HG03439 (cell line): ENCODE measurements at regions not wholly inside any gene's neighbourhood (a gene's known extent, or its start where the extent isn't known, plus 50 kb on each side); places are given as distances from the start of the nearest gene placed in this dataset.
"Not testable (repeated sequence)": the region's sequence is repeated elsewhere in the genome, so short reads cannot be mapped to it uniquely, and the experiment has no call there.

Experiments
- ATAC-seq: cut with Tn5 transposase; IDR thresholded peaks from one replicate; pipeline ENCODE4 v1.9.1; 2021; ENCODE audit warnings: mild to moderate bottlenecking, moderate library complexity; ENCODE audit not compliant: unreplicated experiment

DNA sequence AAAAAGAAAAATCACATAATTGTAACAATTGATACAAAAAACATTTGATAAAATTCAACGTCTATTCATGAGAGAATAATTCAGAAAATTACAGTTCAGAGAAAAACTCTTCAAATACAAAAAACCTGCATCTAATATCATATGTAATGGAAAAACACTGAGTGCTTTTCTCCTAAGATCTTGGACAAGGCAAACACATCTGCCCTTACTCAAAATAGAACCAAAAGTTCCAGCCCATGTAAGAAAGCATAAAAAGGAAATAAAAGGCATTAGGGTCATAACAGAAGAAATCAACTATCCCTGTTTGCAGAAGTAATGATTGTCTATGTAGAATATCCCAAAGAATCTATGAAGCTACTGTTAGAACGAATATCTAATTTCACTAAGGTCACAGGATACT lies 721.4 kb downstream of the RFPL4B start:
- ATAC-seq, result no peak

DNA sequence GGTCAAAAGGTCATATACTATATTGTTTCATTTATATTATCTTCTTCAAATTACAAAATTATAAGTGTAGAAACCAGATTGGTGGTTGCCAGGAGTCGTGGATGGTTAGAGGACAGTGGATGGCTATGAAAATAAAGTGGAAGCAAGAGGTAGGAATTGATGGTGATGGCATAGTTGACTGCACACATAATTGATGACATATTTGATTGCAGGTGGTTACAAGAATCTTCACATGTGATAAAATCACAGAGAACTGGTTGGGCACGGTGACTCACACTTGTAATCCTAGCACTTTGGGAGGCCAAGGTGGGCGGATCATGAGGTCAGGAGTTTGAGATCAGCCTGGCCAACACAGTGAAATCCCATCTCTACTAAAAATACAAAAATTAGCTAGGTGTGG lies 723.6 kb downstream of the RFPL4B start:
- not testable (repeated sequence) for ATAC-seq

DNA sequence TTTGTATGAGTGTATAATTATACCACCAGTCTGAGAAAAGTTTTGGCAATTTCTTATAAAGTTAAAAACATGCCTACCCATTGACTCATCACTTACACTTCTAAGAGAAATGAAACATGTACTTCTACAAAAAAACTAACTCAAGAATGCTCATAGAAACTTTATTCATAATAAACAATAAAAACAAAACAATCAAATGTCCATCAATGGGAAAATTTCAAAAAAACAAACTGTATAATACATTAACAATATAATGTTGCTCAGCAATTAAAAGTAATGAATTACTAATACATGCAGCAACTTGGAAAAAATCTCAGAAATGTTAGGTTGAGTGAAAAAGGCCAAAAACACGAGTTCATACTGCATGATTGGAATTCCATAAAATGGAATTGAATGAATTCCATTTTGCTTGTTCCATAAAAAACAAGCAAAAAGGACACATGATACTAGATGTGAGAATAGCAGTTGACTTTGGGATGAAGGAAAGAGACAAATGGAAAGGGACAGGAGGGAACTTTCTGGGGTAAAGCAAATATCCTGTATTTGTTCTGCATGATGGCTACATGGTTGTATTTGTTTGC lies 726.6 kb downstream of the RFPL4B start:
- no peak for ATAC-seq

DNA sequence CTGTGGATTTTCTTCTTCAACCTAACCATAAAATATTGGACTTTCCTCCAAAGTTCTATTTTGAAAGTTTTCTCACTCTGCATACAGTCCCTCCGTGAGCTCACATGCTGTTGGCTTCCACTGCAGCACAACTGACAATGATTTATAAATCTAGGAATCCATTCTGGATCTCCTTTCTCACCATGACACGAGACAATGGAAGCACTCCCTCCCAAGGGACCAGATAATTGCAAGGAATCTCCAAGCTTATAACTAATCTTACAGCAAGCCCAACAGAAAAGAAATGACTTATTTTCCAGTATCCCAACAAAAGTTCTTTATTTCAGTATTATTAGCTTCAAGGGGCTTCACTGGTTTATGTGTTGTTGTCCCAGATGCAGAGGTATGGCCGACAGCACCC lies 729.0 kb downstream of the RFPL4B start:
- no peak for ATAC-seq

DNA sequence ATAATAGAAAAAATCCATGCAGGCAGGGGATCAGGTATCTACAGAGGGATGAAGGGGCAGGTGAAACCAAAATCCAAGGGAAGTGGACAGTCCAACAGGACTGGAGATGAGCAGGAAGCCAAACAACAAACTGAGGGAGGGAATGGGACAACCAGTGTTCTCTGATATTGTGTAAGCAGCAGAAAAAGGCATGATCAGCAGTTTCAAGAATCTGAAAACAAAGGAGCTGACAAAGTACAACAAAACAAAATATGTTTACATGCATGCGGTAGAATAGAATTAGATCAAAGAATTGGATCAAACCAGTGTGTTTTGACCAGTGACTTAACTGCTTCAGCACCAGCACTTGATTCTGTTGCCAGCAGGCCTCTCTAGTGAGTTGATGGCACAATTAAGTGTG lies 729.7 kb downstream of the RFPL4B start:
- ATAC-seq, result no peak

DNA sequence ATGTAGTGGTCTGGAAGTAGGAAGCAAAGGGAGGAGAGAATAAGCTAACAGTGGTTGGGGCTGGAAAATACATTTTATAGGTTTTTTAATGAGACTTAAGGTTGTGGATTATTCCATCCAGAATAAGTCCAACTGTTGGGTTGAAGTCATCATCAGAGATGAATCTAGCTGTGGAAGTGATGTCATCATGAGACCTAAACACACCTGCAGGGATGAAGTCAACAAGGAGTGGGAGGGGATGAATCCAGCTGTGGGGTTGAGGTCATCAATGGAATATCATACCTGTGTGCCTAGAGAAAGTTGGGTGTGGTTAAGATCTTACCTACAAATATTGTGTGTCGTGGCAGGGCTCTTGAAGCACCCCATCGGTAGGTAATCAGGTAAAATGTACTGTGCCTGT lies 730.7 kb downstream of the RFPL4B start:
- no peak for ATAC-seq

DNA sequence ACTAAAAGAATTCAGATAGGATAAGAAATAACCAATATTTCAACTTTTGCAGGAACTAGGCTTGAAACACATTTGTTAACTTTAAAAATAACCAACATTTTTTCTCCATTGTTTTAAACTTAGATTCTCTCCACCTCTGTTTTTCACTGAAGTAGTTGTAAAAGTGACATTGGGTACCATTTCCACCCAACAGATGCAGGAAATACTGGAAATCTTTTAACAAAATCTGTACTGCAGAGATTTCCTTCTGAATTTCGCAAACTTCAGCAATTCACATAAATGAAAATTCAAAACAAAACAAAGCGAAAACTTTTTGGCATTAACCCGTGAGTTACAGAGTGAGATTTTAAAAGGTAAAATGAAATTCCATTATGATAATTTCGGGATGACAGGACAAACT lies 731.7 kb downstream of the RFPL4B start:
- ATAC-seq, result no peak

DNA sequence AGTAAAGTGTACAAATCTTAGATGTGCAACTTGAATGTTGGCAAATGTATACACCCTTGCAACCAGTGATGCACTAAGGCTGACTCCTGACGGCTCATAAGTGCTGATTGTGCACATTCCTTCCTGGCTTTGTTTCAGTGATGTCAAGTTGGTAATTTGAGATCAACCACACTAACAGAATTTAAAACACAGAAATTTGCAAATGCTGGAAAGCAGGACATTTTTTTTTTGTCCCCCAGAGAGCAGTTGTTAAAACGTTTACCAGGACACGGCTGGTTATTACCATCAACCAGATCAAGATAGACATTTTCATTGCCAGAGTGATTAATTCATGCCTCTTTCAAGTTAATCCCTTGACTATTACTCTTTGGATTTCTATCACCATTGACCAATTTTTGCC lies 735.6 kb downstream of the RFPL4B start:
- no peak for ATAC-seq

DNA sequence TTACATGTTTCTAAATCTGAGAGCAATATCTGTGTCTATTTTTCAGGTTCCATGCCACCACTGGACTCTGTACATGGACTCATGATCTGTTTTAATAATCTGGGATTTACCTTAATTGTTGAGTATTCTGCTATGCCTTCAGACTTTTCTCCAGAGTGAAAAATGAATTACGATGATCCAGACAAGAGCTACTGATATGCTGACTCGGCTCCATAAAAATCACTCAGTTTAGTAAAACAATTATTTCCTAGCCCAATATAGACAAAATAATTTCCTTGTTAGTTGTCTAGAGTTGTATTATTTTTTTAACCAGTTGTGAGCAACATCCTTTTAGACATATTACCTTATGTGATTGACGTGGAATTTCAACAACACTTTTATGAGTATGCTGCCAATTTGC lies 736.8 kb downstream of the RFPL4B start:
- no peak for ATAC-seq

DNA sequence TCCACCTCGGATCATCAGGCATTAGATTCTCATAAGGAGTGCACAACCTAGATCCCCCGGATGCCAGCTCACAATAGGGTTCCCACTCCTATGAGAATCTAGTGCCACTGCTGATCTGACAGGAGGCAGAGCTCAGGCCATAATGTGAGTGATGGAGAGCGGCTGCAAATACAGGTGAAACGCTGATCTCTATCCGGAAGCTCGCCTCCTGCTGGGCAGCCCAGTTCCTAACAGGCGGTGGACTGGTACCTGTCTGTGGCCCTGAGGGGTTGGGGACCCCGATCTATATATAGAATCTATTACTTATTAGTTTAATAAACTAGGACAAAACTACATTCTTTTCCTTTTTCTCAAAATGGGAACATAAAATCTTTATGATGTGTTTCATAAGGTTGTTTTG lies 741.9 kb downstream of the RFPL4B start:
- ATAC-seq, result no peak

DNA sequence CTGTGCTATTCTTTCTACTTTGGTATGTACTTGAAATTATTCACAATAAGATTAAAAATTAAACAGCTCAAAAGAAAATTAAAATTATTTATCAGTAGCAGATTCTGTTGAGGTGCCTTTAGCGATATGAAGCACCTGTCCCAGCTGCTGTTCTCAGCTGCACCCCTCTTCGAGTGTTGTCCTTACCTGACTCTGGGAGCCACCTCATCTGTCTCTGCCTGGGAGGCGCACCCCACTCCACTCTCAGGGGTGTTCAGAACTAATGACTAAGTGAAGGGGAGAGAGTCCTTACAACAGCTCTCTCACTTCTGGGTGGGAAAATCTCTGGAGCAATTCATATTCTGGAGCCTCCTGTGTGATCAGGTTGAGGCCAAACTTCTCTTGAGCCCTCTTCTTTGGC lies 745.7 kb downstream of the RFPL4B start:
- ATAC-seq, result no peak

DNA sequence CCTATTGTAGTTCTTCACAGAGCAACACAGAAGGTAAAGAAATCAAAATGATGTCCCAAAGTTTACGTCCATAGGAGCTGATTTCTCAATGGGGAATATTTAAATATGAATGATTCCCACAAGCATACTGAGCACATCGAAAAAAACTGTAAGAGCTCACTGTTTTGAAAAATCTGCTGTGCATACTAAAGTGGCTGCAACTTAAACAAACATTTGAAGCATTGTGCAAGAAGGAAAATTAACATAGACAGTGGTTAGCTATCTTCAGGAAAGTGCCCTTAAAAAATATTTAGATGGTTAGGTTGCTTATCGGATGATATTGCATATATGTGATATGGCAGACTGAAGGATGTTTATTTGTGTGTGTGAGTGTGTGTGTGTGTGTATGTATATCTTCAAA lies 747.6 kb downstream of the RFPL4B start:
- ATAC-seq, result no peak

DNA sequence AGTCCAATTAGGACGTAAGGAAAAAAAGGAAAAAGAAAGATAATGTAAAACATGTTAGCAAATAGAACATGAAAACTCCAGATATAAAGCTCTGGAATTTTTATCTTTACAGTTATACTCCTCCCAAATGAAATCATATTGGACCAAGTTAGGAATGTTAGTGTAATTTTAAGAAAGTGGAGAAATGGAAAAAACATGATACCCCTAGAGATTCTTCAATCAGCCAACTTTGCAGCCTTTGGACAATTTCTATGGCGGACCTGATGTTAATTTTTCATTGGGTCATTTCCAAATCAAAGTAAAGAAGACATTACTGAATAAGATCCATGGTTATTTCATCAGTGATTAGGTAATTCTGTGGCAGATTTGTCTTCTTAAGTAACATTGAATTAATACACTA lies 748.7 kb downstream of the RFPL4B start:
- ATAC-seq, result no peak

DNA sequence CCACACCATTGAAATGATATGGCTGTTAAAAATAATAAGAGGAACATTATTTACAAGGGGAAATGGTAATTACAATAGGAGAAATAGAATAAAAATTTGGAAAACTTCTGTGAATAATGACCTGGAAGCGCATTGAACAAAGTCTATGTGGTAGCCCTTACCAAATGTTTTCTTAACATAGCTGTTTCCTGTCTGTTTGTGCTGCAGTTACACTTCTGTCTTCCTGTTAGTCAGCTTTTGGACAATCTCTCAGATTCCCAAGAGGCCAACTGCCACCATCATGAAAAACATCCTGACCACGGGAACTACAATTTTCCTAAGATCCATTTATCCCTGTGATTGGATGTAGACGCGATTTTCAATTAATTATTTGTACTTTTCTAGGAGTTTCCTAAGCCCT lies 754.4 kb upstream of the MARCKS start:
- no peak for ATAC-seq

DNA sequence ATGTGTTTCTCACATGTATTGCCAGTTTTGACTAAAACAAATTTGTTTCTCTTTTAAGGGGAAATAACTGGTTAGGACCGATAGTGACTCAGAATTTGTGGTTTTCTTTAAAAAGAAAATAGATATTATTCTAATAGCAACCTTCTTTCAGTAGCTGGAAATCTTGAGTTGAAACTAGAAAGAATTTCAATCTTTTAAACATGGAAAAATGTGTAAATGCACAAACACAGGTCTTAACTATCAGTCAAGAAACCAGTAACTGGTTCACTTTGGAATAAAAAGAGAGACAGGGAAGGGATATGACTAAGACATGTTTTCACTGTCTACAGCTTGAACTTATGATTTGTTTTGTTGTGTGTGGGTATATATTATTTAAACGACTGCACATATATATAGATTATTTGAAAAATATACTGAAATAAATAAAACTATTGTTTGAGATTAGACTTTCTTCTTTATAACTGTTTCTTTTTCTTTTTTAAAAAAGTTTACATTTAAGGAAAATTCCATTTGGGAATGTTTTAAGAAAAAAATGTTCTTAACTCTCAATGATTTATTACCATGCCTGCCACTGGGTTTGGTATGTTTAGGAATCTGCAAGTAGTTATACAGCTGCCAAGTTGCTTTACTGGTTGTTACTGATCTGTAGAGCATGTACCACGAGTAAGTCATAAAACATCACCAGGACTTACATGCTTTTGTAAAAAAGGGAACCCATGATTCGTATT lies 753.3 kb upstream of the MARCKS start:
- no peak for ATAC-seq

DNA sequence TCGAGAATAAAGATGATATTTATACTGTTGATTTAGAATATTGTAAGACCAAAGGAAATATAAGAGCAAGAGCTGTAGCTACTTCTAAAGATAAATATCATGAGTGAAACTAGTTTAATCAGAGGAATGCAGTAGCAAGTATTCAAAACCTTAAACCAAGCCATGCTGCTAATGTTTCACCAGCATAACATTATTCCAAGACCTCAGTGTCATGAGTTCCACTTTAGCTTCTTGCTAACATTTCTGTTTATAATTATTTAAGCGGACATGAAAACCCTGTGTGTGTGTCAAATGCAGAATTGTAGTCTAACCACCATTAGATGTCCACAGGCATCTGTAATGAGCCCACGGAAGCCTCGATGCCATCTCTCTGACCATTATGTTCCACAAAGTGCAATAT lies 752.6 kb upstream of the MARCKS start:
- no peak for ATAC-seq

DNA sequence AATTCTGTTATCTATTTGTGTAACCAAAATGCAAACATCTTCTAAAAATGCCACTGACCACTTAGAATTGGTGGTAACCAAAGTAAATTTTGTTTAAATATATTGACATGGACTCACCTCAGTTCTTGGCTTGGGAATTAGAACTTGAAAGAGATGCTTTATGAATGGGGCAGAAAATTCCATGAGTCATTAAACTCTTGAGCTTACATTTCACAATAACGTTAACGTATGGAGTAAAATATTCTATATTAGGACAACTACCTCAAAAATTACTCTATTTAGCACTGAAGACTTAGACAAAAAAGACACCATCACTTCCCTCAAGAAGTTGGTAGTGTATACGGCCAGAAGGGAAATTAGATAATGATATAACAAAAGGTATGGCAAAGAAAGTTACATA lies 752.2 kb upstream of the MARCKS start:
- no peak for ATAC-seq

DNA sequence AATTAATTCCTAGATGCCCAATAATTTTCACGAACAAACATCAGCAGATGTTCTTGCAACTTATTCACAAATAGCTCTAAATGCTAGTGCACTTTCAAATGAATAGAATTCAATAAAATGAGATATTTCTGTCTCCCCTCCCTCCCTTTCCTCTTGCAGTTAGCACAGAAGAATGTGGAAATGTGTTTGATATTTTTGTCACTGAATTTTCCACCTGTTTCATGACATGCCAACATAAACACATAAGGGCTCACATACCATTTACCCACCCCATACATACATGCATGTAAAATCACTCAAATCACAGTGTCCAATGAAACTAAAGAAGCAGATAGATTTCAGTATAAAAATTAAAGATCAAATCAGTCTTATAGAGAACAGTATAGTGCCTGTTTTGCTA lies 746.9 kb upstream of the MARCKS start:
- no peak for ATAC-seq

DNA sequence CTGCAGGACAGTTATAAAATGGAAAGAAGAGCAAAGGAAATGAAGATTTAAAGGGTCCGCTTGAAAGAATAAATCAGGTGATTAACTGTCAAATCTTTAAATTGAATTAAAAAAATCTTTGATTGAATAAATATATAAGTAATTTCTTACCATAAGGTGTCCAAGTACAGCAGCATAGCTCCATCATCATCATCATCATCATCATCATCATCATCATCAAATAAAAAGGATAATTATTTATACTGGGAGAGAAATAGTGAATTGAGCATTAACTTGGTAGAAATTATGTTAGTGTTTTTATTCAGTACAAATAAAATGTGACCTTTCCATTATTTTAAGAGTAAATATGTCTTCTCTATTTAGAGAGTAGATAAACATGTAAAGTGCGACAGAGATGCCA lies 745.6 kb upstream of the MARCKS start:
- no peak for ATAC-seq

DNA sequence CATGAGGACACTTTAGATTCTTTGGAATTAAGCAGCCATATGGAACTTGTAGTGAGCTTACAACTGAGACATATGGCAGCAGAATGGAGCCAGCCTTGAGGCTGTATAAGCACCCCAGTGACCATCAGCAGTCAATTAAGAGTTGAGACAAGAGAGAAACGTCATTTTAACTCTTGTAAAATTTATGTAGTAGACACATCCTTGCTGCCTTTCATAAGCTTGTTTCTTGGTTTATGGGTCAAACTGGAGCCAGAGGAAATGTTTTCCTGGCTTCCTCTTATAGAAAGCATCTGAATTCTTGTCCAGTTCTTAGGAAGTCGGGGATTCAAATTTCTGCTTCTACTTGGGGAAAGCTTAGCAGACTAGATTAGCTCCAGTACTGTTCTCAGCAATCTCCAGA lies 745.1 kb upstream of the MARCKS start:
- ATAC-seq, result no peak

DNA sequence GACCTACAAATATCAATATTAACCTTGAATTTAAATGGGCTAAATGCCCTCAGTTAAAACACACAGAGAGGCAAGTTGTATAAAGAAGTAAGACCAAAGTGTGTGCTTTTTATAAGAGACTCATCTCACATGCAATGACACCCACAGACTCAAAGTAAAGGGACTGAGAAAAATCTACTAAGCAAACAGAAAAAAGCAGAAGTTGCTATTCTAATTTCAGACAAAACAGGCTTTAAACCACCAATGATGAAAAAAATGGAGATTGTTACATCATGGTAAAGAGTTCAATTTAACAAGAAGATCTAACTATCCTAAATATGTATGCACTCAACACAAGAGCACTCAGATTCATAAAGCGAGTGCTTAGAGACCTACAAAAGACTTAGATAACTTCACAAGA lies 741.9 kb upstream of the MARCKS start:
- ATAC-seq, result no peak

DNA sequence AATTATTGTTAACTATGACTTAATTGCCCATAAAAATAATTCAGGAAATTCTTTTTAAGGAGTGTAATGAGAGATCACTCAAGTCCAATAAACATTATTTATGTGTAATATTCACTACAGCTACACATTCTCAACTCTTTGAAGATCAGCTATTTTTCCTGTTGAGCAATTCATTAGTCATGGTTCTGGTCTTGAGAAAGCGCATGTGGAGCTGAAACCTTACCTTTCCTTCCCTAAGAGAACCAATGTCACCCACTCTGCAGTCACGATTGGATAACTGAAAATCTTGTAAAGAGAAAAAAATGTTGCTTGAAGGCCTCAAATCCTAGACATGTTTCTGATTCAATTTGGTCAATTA lies 736.9 kb upstream of the MARCKS start:
- no peak for ATAC-seq

DNA sequence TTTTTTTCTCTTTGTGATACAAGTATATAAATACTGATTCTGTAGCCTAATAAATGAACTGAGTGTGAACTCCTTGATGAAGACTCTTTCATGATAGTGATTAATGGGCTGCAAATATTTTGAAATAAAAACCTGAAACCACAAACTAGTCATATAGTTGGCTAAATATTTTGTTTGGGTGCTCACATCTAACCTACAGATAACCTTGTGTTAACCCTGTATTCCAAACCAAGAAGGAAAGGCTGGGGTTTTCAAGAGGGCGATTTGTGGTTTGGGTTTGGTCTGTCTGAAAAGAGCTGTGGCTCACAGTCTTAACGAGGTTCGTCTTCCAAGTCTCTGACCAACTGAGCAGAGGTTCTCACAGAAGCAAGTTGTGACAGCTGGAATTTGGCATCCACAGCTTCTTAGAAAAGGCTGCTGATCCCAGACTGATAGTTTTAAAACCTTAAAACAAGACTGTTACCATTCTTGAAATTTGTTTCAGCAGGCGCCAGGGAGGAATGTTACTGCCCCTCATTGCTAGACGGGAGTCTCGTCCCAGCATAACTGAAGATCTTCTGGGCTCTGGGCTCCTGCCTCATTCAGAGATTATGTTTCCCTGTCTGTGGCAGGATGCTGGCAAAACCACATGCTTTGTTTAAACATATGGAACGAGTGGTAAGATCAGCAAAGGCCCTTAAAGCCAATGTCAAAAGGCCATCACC lies 736.4 kb upstream of the MARCKS start:
- ATAC-seq, result no peak
